GM19240 (cell line): ENCODE measurements at regions not wholly inside any gene's neighbourhood (a gene's known extent, or its start where the extent isn't known, plus 50 kb on each side); places are given as distances from the start of the nearest gene placed in this dataset.

Experiments used
- DNase-seq: peaks from one replicate; pipeline ENCODE4 v3.0.0; 2011; ENCODE audit warnings: low spot score; ENCODE audit not compliant: insufficient read length

- no peak for DNase-seq
These were observed 133.8 kb upstream of the ACVR2A start for GRCh38 chr2:147711031-147711430.

GRCh38 chr2:147709655-147710054 lies 135.2 kb upstream of the ACVR2A start:
- DNase-seq: no peak

- DNase-seq: no peak
These were observed 141.7 kb upstream of the ACVR2A start for GRCh38 chr2:147703171-147703570.

- DNase-seq: no peak
These were observed 146.7 kb upstream of the ACVR2A start for GRCh38 chr2:147698166-147698565.

- no peak for DNase-seq
These were observed 148.4 kb upstream of the ACVR2A start for GRCh38 chr2:147696426-147696825.

GRCh38 chr2:147689220-147689909 lies 155.5 kb upstream of the ACVR2A start:
- peak; percentile 70 for DNase-seq

- no peak for DNase-seq
These were observed 156.6 kb upstream of the ACVR2A start for GRCh38 chr2:147688242-147688641.

GRCh38 chr2:147686365-147686764 lies 158.5 kb upstream of the ACVR2A start:
- no peak for DNase-seq

- no peak for DNase-seq
These were observed 159.9 kb upstream of the ACVR2A start for GRCh38 chr2:147684903-147685302.

- DNase-seq: no peak
These were observed 161.4 kb upstream of the ACVR2A start for GRCh38 chr2:147683380-147683779.

GRCh38 chr2:147681093-147681492 lies 163.7 kb upstream of the ACVR2A start:
- DNase-seq: no peak

GRCh38 chr2:147679955-147680531 lies 164.8 kb upstream of the ACVR2A start:
- DNase-seq: no peak

- no peak for DNase-seq
These were observed 165.5 kb upstream of the ACVR2A start for GRCh38 chr2:147679191-147679954.

- no peak for DNase-seq
These were observed 179.7 kb upstream of the ACVR2A start for GRCh38 chr2:147665105-147665504.

- DNase-seq: no peak
These were observed 180.9 kb upstream of the ACVR2A start for GRCh38 chr2:147663962-147664361.

GRCh38 chr2:147663153-147663961 lies 181.5 kb upstream of the ACVR2A start:
- no peak for DNase-seq

GRCh38 chr2:147662221-147662620 lies 182.6 kb upstream of the ACVR2A start:
- DNase-seq: no peak

GRCh38 chr2:147660680-147661079 lies 184.1 kb upstream of the ACVR2A start:
- DNase-seq: no peak

- no peak for DNase-seq
These were observed 185.8 kb upstream of the ACVR2A start for GRCh38 chr2:147659051-147659450.

- no peak for DNase-seq
These were observed 187.5 kb upstream of the ACVR2A start for GRCh38 chr2:147657086-147658000.

- no peak for DNase-seq
These were observed 194.8 kb upstream of the ACVR2A start for GRCh38 chr2:147649998-147650397.
